Prostate gland (tissue), 2 donors: ENCODE measurements at regions not wholly inside any gene's neighbourhood (a gene's known extent, or its start where the extent isn't known, plus 50 kb on each side); places are given as distances from the start of the nearest gene placed in this dataset.

Experiments used
- POLR2A ChIP-seq: fragments of 450-650 bp; IDR thresholded peaks from one replicate; pipeline ENCODE4 v1.6.1; 2016; ENCODE audit warnings: antibody characterized with exemption, mild to moderate bottlenecking
- POLR2AphosphoS5 ChIP-seq: sonication (generic); formaldehyde crosslinking; IDR thresholded peaks from one replicate; pipeline ENCODE4 v1.6.1; 2017; ENCODE audit warnings: antibody characterized with exemption
- TF ChIP-seq, protein P1 (sequence below), 4 experiments: fragments of 200-600 bp in 2 of 4; fragments of 450-650 bp in 2 of 4; sonication (generic) in 2 of 4; IDR thresholded peaks; 1 replicate in 3 of 4; 2 replicates in 1 of 4; pipeline ENCODE4 v1.5.1; 2016 to 2019; ENCODE audit warnings: antibody characterized with exemption in 4 of 4, mild to moderate bottlenecking in 2 of 4, moderate library complexity in 2 of 4

DNA sequence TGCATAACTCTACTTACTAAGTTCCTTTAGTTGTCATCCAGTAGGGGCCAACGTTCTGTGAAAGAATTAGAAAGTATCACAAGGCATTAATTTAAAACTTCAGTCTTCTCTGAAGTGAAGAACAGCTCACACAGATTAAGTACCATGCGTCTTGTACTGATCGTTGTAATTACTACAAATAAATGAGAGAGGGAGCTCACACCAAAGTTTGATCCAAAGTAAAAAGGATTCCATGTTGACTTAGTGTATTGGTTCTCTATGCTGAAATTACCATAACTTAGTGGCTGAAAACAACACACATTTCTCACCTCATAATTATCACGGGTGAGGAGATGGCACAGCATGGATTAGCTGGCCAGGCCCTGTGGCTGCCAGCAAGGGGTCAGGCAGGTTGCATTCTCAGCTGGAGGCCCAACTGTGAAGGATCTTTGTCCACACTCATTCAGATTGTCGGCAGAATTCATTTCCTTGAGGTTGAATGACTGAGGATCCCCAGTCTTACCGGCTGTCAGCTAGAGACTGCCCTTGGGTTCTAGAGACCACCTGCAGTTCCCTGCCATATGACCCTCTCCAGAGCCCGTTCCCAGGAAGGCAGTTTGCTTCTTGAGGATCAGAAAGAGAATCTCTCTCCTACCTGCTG, 169.1 kb downstream of the YTHDC2 start:
- TF ChIP-seq, protein P1, sequence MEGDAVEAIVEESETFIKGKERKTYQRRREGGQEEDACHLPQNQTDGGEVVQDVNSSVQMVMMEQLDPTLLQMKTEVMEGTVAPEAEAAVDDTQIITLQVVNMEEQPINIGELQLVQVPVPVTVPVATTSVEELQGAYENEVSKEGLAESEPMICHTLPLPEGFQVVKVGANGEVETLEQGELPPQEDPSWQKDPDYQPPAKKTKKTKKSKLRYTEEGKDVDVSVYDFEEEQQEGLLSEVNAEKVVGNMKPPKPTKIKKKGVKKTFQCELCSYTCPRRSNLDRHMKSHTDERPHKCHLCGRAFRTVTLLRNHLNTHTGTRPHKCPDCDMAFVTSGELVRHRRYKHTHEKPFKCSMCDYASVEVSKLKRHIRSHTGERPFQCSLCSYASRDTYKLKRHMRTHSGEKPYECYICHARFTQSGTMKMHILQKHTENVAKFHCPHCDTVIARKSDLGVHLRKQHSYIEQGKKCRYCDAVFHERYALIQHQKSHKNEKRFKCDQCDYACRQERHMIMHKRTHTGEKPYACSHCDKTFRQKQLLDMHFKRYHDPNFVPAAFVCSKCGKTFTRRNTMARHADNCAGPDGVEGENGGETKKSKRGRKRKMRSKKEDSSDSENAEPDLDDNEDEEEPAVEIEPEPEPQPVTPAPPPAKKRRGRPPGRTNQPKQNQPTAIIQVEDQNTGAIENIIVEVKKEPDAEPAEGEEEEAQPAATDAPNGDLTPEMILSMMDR (IDR thresholded peaks at IDR 0.05): no peak
- TF ChIP-seq POLR2A (no peak), POLR2AphosphoS5 (no peak)
